GM18507 (cell line): ENCODE measurements at regions not wholly inside any gene's neighbourhood (a gene's known extent, or its start where the extent isn't known, plus 50 kb on each side); places are given as distances from the start of the nearest gene placed in this dataset.
"Not testable (repeated sequence)": the region's sequence is repeated elsewhere in the genome, so short reads cannot be mapped to it uniquely, and the experiment has no call there.

Experiments used
- DNase-seq: peaks from one replicate; pipeline ENCODE4 v3.0.0; 2011; ENCODE audit warnings: low read depth; ENCODE audit not compliant: insufficient read length; ENCODE audit errors: extremely low spot score
- FAIRE-seq: peaks from 2 replicates; lab custom pipeline; 2011; peaks lifted over from hg19 to GRCh38; lab: Jason Lieb, UNC

GRCh38 chr7:119572132-119572531 is 700.8 kb upstream of the KCND2 start:
- no peak for FAIRE-seq
- DNase-seq, result no peak

- FAIRE-seq (no peak), DNase-seq (no peak)
Observed at GRCh38 chr7:119572541-119572940, 700.4 kb upstream of the KCND2 start.

GRCh38 chr7:119578116-119578515 is 694.9 kb upstream of the KCND2 start:
- DNase-seq, result no peak
- no peak for FAIRE-seq

- FAIRE-seq (no peak), DNase-seq (no peak)
Observed at GRCh38 chr7:119594956-119595355, 678.0 kb upstream of the KCND2 start.

- FAIRE-seq (no peak), DNase-seq (no peak)
Observed at GRCh38 chr7:119596651-119597050, 676.3 kb upstream of the KCND2 start.

- DNase-seq, result no peak
- FAIRE-seq, result no peak
Observed at GRCh38 chr7:119606297-119606696, 666.7 kb upstream of the KCND2 start.

GRCh38 chr7:119620769-119621168 is 652.2 kb upstream of the KCND2 start:
- DNase-seq (no peak), FAIRE-seq (no peak)

- no peak for DNase-seq
Observed at GRCh38 chr7:119623427-119623826, 649.5 kb upstream of the KCND2 start.

GRCh38 chr7:119630406-119630969 is 642.5 kb upstream of the KCND2 start:
- FAIRE-seq (no peak), DNase-seq (no peak)

More at GRCh38 chr7:119623427-119623826, 649.5 kb upstream of the KCND2 start:
- no peak for FAIRE-seq

- not testable (repeated sequence) for DNase-seq, FAIRE-seq
Observed at GRCh38 chr7:119633812-119634211, 639.2 kb upstream of the KCND2 start.

GRCh38 chr7:119640326-119640725 is 632.6 kb upstream of the KCND2 start:
- FAIRE-seq (no peak), DNase-seq (no peak)

GRCh38 chr7:119640861-119641260 is 632.1 kb upstream of the KCND2 start:
- no peak for FAIRE-seq
- no peak for DNase-seq

GRCh38 chr7:119643558-119643957 is 629.4 kb upstream of the KCND2 start:
- FAIRE-seq, result no peak
- DNase-seq, result no peak

GRCh38 chr7:119647286-119647685 is 625.7 kb upstream of the KCND2 start:
- FAIRE-seq, result no peak
- DNase-seq, result no peak

GRCh38 chr7:119648752-119649151 is 624.2 kb upstream of the KCND2 start:
- not testable (repeated sequence) for DNase-seq, FAIRE-seq

- DNase-seq (no peak), FAIRE-seq (no peak)
Observed at GRCh38 chr7:119660080-119660479, 612.9 kb upstream of the KCND2 start.

- FAIRE-seq, result no peak
- no peak for DNase-seq
Observed at GRCh38 chr7:119664601-119665000, 608.4 kb upstream of the KCND2 start.

GRCh38 chr7:119665796-119666195 is 607.2 kb upstream of the KCND2 start:
- no peak for FAIRE-seq
- DNase-seq, result no peak

- FAIRE-seq (no peak), DNase-seq (no peak)
Observed at GRCh38 chr7:119681336-119681735, 591.6 kb upstream of the KCND2 start.

GRCh38 chr7:119684763-119685162 is 588.2 kb upstream of the KCND2 start:
- DNase-seq (no peak), FAIRE-seq (no peak)

- FAIRE-seq, result peak; percentile 38
Observed at GRCh38 chr7:119685906-119686305, 587.1 kb upstream of the KCND2 start.

GRCh38 chr7:119688831-119689230 is 584.1 kb upstream of the KCND2 start:
- no peak for DNase-seq
- FAIRE-seq, result no peak

More at GRCh38 chr7:119685906-119686305, 587.1 kb upstream of the KCND2 start:
- DNase-seq, result no peak
